HepG2 (cell line): ENCODE measurements at regions not wholly inside any gene's neighbourhood (a gene's known extent, or its start where the extent isn't known, plus 50 kb on each side); places are given as distances from the start of the nearest gene placed in this dataset.

ENCODE experiments used
- CHCHD3 ChIP-seq: sonication (generic); formaldehyde crosslinking; IDR thresholded peaks from 2 replicates; pipeline ENCODE4 v1.8.0; 2022; ENCODE audit warnings: mild to moderate bottlenecking, missing genetic modification reagents, moderate library complexity
- CTCF ChIP-seq: sonication (generic); formaldehyde crosslinking; IDR thresholded peaks from 2 replicates; pipeline ENCODE4 v1.5.0; 2020; ENCODE audit warnings: mild to moderate bottlenecking, missing genetic modification reagents, moderate library complexity
- FOXM1 ChIP-seq: sonication (generic); formaldehyde crosslinking; IDR thresholded peaks from 2 replicates; pipeline ENCODE4 v1.5.0; 2020; ENCODE audit warnings: missing genetic modification reagents
- ISX ChIP-seq: sonication (generic); formaldehyde crosslinking; conservative IDR thresholded peaks from 2 replicates; pipeline ENCODE4 v1.5.0; 2020; ENCODE audit warnings: missing genetic modification reagents
- NFYB ChIP-seq: sonication (generic); formaldehyde crosslinking; IDR thresholded peaks from 2 replicates; pipeline ENCODE4 v1.4.0; 2020; ENCODE audit warnings: missing genetic modification reagents
- RARG ChIP-seq: sonication (generic); formaldehyde crosslinking; IDR thresholded peaks from 2 replicates; pipeline ENCODE4 v1.4.0; 2020; ENCODE audit warnings: low read depth, mild to moderate bottlenecking, missing genetic modification reagents
- ZNF530 ChIP-seq: sonication (generic); formaldehyde crosslinking; IDR thresholded peaks from 2 replicates; pipeline ENCODE4 v1.5.0; 2020; ENCODE audit warnings: low read depth, mild to moderate bottlenecking, missing genetic modification reagents
- TF ChIP-seq, protein P1 (sequence below): sonication (generic); formaldehyde crosslinking; IDR thresholded peaks from 2 replicates; pipeline ENCODE4 v1.4.0; 2020; ENCODE audit warnings: missing genetic modification reagents

DNA sequence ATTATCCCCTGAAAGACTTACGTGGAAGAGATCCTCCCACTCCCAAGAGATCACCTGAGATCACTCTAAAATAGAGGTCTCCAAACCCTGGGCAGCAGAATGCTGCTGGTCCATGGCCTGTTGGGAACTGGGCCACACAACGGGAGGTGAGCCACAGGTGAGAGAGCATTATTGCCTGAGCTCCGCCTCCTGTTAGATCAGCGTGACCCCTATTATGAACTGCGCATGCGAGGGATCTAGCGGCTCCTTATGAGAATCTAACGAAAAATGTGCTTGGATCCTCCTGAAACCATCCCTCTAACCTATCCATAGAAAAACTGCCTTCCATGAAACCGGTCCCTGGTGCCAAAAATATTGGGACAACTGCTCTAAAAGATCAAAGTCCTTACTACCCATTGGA, 1057.4 kb downstream of the EPHA7 start:
- TF ChIP-seq, protein P1, sequence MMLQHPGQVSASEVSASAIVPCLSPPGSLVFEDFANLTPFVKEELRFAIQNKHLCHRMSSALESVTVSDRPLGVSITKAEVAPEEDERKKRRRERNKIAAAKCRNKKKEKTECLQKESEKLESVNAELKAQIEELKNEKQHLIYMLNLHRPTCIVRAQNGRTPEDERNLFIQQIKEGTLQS: no peak
- TF ChIP-seq ISX (CRISPR knock-in tag) (no peak), ZNF530 (CRISPR knock-in tag) (no peak), RARG (no peak), CHCHD3 (CRISPR knock-in tag) (no peak), NFYB (CRISPR knock-in tag) (no peak), FOXM1 (CRISPR knock-in tag) (no peak), CTCF (CRISPR knock-in tag) (no peak)
